Activated CD4-positive, CD25-positive, alpha-beta regulatory T cell treated with anti-CD3 and anti-CD28 coated beads, Interleukin-2, amount 50 U/mL, for 24 hours (primary cell): ENCODE measurements at regions not wholly inside any gene's neighbourhood (a gene's known extent, or its start where the extent isn't known, plus 50 kb on each side); places are given as distances from the start of the nearest gene placed in this dataset.
"Not testable (repeated sequence)": the region's sequence is repeated elsewhere in the genome, so short reads cannot be mapped to it uniquely, and the experiment has no call there.

Experiments used
- ATAC-seq, 2 donors: fragments of 150-1000 bp; cut with Tn5 transposase; one replicate each; pipeline ENCODE4 v1.10.0; 2021; ENCODE audit warnings: mild to moderate bottlenecking in 1 of 2, moderate library complexity in 1 of 2

DNA sequence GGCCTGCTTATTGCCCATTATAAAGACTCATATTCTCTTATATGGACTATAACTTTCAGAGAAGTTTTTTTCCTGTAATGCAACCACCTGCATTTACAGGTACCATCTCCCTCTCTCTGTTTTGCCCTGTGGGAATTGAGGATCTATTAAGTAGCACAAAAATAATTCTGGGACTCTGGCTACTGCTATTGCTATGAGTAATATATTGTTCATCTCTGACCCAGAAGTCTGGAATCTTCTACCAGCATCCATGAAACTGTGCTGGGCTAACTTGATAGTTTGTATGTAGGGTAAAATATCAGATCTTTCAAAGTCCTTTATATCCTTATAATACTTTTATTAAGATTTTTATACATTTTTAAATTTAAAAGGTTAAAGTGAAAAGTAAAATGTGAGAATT, 607.2 kb downstream of the EFNA5 start:
- no peak for ATAC-seq

DNA sequence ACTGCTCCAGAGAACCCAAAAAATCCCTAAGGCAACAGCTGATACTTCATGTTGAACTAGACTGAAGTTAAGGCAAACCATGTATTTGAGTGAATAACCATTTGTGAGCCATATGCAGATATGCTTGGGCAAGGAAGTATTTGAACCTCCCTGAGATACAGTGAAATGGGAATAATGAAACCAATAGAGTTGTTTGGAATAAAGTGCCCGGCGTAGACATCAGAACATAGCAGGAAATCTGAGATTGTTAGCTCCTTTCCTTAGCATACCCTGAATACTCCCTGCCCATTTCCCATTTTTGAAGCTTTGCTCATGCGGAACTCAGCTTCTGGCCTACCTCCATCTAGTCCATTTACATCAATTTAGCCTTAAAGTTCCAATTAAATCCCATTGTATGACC, 611.9 kb downstream of the EFNA5 start:
- ATAC-seq: no peak

DNA sequence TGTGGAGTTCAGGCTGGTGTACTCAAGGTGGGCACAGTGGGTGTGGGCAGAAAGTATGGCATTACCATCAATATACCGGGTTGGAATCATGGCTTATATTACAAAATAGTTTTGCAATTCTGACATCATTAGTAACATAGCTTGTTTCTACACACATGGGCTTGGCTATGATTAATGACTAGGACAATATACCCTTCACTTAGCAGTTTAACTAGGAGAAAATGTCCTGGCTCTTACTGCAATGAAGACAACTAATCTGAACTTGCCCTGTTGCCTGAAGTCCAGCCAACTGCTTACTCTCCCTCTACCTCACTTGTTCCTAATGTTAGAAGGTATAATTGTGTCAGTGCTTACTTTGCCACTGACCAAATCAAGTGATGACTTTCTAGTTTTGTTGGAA, 612.5 kb downstream of the EFNA5 start:
- no peak for ATAC-seq

DNA sequence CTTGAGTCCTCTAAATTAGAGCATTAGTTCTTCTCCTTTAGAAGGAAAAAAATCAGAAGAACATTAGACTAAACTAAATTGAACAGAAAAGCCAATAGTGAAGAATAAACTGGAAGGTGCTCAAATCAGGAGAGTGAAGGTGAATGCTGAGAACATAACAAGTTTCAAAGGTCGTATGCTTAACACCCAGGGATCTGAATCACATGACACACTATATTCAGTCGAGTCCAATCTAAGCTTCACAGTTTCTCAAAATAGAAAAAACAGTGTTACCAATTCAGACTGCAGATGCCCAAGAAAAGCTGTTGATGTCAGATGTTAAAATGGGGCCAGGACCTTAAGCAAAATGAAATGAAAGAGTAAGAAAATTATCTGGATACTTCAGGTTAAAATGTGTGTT, 614.5 kb downstream of the EFNA5 start:
- no peak for ATAC-seq

DNA sequence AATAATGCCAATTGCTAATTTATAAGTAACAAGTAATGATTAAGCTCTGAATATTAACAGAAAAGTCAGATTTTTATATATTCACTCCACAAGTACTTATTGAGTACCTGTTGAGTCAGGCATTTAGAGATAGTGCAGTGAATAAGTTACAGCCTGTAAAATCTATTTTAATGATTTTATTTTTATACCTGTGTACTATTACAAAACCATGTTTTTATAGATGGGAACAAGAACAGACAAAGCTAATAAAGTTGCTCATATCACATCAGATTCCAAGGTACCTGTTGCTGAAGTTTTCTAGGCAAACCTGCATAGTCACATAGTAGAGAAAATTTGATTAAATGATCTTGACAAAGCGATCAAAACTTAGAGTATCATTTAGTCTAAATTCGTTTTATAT, 623.7 kb downstream of the EFNA5 start:
- ATAC-seq: no peak

DNA sequence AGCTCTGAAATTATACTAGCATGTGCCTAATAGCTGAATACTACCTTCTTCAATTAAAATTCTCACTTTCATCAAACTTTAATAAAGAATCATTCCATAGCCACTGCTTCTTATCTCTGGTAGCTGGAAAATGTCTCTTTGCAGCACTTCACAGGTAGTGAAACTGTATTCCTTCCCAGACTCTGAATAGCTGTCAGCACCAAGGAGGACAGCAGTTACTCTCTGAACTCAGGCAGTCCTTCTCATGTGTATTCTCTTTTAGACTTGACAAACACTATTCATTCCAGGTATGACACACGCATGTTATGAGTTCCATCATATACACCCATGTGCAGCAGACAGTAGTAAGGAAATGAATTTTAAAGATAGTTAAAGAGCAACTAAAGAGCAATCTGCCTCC, 627.1 kb downstream of the EFNA5 start:
- no peak for ATAC-seq

DNA sequence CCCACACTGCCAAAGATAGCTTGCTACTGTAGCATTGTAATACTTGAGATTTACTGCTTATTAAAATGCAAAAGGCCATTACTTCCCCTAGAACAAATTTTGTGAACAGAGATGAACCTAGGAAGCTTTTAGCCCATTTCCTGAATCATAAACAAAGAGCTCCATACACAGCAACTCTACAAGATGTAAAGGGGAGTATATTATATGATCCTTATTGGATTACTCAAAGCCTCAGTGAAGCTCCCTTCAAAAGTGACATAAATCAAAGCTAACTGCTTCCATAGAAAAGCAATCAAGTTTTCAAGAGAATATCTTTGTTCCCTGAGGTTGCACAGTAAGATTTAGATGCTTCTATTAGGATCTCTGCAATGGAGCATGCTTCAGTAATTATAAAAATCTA, 629.8 kb downstream of the EFNA5 start:
- no peak for ATAC-seq

DNA sequence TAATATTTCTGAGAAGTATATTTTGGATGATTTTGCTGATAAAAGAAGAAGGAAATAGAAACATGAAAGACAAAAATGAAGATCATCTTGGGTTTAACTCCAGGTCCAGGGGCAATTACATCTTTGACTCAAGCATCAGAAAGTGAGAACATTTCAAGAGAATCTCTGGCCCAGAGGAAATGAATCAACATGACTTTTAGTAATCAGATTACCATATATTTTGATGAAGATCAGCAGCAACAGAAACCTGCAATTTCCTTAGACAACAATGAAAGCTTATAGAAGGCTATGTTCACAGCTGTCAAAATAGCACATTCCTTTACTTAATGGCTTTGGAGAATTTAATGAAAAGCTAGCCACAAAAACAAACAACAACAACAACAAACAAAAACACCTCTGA, 638.1 kb downstream of the EFNA5 start:
- ATAC-seq: no peak

DNA sequence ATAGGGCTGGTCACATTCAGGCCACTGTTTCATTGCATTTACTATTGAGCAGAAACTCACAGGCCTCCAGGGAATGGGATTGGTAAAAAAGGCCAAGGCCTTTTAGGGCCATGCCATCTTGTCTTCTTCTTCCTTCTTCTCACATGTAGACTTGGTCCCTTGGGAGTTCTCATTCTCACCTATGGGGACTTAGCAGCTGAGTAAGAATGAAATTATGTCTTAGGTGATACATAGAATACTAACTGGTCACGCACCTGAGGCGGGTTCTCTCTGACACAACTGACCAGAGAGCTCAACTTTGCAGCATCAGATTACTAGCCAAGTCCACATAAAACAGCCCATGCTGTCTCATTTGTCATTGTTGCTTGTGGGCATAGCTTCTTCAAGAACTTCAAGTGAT, 641.8 kb downstream of the EFNA5 start:
- no peak for ATAC-seq

DNA sequence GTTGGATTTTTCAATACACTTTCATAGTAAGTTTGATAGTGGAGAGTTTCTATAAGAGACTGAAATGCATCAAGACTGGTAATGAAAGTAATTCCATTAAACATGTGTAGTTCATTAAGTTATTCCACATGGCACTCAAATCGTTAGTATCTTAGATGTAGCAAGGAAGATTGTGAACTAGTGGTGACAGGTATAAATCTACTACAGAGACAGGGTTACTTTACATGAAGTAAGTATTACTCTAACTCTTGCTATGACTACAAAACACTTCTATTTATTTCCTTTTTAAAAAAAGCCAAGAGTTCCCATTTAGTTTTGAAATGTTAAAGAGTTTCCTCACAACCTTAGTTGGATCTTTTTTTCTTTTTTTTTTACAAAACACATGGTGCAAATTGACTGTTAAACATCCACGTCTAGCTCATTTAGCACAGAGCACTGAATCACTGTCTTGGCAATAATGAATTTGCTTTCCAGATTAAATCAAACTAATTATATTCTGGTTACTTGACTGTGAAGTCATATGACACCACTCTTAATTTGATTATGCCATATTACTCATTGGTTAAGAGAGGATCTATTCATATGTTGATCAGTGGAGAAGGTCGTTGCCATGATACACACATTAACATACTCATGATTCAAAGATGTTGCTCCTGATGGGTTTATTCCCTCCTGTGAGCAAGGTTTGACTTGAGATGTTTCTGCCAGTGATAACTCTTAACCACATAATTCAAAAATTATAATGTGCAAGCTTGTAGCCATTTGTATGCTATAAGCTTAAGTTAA, 644.8 kb downstream of the EFNA5 start:
- no peak for ATAC-seq

DNA sequence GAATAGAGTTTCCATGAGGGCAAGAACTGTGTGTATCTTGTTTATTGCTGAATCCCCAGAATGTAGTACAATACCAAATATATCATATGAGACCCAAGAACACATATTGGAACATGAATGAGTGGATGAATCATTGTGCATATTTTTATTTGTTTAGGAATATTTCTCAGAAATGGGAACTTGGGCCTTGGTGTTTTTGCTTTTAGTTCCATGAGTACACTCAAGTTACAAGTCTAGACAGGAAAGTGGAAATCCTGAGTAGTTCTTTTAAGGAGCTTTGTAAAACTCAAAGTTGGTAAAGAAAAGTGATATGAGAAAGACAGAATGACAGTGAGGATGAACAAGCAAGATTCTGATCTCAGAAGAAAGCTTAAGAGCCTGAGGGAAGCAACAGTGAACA, 647.0 kb downstream of the EFNA5 start:
- no peak for ATAC-seq

DNA sequence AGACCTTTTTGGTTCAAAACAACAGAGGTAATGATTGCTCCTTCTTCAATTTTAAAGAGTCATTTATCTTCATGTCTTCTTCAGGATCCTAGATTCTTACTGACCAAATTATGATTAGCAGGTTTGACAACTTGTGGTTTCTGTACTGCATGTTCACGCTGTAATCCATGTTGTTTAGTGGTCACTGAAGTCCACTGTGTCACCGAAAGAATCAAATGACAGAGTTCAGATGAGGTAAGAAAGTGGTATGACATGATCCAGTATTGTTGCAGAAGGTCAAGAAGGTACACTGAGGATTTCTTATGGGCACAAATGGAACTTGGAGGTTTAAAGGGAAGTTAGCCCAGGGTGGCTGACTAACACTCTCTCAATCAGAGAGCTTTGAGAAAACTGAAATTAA, 649.2 kb downstream of the EFNA5 start:
- no peak for ATAC-seq

DNA sequence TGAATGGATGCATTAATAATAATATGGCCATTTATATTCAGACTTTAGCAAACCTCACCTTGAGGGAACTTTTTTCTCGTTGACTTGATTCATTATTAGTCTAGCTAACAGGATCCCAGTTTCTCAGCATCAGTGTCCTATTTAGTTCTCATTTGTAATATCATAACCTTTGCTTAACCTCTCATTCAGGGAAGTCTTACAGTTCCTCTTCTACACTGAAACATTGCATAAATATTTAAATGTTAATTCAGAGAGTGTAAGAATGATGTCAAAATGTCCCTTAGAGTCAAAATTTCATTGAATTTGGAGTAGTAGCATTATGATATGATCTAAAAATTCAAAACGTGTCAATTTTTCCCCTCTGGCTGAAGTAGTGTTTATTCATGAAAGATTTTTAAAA, 650.1 kb downstream of the EFNA5 start:
- ATAC-seq: no peak

DNA sequence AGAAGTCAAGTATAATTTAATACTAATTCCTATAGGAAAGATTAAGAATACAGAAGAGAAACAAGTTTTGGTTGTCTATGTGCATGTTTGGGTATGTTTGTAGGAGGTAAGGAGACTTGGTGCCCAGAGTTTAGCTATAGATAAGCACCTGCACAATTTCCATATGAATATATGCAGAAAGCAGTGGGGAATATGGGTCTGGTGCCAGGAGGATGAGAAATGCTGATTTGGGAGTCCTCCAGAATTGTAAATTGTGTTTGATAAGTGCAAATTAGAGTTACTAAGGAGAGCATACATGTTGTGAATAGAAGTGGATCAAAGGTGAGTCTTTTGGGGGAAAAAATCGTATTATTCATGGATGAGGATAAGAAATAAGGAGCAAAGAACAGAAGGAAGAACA, 653.1 kb downstream of the EFNA5 start:
- no peak for ATAC-seq

DNA sequence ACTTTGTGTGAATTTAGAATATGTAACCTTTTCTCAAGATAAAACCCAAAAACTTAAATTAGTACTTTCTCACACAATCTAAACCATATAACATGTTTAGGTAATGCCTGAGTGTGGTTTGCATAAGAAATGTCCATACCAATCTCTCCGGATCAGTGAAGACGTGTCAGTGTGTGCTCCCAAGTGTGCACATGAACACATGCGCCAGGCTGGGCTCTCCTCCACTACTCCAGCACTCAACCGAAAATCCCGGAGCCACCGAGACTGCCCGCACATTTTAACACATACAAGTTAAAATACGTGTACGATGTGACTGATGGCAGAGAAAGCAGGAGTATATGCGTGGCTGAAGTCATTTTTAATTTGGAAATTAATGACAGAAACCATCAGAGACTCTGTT, 658.4 kb downstream of the EFNA5 start:
- no peak for ATAC-seq

DNA sequence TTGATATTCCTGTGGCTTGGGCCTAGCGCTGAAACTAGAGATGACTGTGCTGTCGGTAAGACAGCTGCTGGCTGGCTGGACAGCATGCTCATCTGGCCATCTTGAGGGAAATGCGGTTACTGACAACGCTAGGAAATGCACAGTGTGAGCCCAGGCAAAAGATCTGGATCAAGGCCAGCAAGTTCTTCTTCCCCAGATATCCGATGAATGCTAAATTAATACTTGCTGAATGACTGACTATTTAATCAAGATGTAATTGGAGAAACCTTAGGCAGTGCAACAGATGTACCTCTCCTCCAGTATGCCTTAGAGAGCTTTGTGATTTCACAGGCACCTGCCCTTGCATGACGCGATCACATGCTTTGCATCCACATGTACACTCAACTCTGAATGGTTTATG, 659.1 kb downstream of the EFNA5 start:
- no peak for ATAC-seq

DNA sequence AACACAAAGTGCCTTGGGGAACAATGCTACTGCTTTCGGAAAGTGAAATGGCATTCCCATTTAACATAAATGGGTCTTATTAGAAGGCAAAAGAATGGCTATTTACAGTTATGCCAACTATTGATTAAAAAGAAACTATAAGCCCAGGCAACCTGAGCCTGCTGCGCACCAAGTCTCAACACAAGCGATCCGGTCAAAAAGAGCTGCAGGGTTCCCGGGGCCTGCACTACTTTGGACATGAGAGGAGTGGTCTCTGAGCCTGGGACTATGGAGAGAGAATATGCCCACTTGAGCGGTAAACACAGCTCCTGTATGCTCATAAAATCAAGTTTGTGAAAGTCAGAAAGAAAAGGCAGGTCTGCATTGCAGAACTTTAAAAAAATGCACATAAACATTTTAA, 660.7 kb downstream of the EFNA5 start:
- no peak for ATAC-seq

DNA sequence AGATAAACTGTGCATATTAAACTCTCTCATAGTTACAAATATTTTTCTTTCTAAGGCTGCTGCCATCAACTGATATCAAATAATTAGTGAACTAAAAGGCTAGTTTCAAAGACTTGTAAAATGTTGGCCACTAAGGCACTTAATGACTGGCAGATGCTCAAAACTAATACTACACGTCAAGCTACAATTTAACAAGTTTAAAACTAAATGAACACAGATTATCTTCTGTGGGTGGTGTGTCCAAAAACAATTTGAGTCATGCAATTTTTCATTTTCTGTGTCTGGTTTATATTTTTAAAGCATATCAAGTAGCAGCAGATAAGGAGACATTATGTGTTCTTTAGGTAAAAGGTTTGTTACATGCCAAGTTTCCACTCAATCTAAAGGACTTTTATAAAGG, 665.1 kb downstream of the EFNA5 start:
- ATAC-seq: no peak

DNA sequence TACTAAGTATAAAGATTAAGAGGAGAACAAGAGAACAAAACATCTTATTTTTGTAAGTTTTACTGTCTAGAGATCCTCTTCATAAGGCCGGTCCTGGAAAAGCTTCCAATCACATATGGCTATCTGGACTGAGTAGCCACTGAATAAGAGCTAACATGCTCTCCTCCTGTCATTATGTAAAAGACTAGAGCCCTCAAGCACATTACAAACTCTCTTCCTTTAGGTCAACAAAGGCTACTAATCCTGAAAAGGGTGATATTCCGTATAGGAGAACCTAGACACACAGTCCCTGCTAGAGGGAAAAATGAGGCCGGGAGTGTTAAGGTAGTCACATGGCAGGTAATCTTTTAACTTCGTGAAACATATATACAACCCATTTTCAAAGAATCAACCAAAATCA, 665.6 kb downstream of the EFNA5 start:
- no peak for ATAC-seq

DNA sequence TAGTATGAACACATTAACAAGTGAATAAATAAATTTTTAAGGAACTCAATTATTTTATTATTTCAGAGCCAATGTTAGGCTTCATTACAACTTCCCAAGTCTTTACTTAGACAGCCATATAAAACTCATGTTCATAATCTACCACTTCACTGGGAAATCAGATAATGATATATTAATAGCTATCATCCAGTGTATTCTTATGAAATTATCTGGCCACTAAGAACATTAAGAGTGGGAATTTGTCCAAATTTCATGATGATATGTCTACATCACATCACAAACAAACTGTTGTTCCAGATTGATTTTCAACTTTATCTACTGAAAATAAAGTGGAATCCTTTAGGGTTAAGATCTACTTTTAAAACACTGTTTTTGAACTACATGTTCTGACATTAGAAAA, 668.6 kb downstream of the EFNA5 start:
- no peak for ATAC-seq

DNA sequence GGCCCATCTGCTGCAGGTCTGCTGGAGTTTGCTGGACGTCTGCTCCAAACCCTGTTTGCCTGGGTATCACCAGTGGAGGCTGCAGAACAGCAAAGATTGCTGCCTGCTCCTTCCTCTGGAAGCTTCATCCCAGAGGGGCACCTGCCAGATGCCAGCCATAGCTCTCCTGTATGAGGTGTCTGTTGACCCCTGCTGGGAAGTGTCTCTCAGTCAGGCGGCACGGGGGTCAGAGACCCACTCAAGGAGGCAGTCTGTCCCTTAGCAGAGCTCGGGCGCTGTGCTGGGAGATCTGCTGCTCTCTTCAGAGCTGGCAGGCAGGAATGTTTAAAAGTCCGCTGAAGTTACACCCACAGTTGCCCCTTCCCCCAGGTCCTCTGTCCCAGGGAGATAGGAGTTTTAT, 671.2 kb downstream of the EFNA5 start:
- ATAC-seq: not testable (repeated sequence)

DNA sequence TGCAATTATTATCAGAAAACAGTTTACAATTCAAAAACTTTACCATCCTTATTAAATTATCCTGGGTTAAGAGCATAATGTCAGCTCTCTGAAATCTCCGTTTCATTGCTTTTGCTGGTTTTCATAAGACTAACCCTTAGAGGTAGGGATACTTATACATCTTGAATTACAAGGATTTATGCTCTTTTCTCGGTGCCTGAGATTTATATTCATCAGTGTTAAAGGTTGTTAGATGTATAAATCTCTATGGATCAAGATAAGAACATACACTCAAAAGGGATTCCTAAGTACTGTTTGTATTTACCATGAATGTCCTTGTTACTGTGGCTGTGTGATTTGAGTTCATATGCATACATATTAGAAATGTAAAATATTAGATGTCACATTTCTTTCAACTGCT, 684.7 kb downstream of the EFNA5 start:
- ATAC-seq: no peak

DNA sequence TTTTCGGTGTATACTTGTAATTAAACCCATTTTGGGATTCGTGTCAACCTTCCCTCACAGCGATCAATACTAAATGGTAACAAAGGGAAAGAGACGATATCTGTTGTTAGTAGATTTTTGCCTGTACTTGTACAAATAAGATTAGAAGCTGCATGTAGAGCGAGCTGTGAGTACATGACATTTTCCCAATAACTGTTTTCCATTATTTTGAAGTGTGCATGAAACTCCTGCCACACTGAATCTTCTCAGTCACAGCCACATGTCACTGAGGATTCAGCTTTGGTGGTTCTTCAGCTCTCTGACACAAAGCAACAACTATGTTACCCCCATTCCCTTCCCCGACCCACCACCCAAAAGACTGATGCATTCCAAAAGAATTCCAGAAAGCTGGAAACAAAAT, 685.6 kb downstream of the EFNA5 start:
- no peak for ATAC-seq

DNA sequence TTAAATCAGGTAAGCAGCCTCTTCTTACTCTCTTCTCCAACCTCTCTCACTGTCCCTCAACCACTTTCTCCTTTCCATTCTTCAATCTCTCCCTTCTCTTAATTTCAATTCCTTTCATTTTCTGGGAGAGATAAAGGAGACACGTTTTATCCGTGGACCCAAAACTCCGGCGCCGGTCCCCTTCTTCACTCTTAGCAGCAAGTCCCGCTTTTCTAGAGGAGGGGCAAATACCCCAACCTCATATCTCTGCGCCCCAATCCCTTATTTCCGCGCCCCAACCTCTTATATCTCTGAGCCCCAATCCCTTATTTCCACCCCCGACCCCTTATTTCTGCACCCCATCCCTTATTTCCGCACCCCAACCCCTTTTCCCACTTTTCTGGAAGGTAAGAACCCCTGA, 691.6 kb downstream of the EFNA5 start:
- not testable (repeated sequence) for ATAC-seq

DNA sequence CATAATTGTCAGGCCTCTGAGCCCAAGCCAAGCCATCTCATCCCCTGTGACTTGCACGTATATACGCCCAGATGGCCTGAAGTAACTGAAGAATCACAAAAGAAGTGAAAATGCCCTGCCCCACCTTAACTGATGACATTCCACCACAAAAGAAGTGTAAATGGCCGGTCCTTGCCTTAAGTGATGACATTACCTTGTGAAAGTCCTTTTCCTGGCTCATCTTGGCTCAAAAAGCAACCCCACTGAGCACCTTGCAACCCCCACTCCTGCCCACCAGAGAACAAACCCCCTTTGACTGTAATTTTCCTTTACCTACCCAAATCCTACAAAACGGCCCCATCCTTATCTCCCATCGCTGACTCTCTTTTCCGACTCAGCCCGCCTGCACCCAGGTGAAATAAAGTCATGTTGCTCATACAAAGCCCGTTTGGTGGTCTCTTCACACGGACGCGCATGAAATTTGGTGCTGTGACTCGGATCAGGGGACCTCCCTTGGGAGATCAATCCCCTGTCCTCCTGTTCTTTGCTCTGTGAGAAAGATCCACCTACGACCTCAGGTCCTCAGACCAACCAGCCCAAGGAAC, 692.1 kb downstream of the EFNA5 start:
- not testable (repeated sequence) for ATAC-seq
